PC-9 (cell line): ENCODE measurements at regions not wholly inside any gene's neighbourhood (a gene's known extent, or its start where the extent isn't known, plus 50 kb on each side); places are given as distances from the start of the nearest gene placed in this dataset.

Experiments used
- EZH2 ChIP-seq: fragments of 200-600 bp; sonication (generic); IDR thresholded peaks from 2 replicates; pipeline ENCODE4 v1.8.0; 2017; ENCODE audit warnings: antibody characterized with exemption, low read depth
- TF ChIP-seq, protein P1 (sequence below): fragments of 200-600 bp; sonication (generic); conservative IDR thresholded peaks from 2 replicates; pipeline ENCODE4 v1.6.1; 2017; ENCODE audit warnings: mixed run types, antibody characterized with exemption, mild to moderate bottlenecking, moderate library complexity

DNA sequence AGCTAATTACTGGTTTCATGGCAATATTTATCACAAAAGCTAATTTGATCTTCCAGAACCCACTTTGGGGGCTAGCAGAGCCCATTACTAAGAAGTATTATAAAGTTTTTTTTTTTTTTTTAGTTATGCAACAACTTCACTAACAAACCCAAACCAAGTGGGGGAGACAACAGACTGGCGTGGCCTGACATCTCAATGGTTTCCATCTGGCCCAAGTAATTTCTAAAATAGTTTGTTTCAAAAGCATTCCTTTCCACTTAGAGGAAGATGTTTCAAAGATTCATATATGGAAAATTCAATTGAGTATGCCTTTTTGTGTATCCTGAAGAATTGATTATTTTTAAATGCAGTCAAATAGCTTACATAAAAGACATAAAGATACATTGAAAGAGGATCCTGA, 367.1 kb downstream of the HRH4 start:
- TF ChIP-seq, protein P1, sequence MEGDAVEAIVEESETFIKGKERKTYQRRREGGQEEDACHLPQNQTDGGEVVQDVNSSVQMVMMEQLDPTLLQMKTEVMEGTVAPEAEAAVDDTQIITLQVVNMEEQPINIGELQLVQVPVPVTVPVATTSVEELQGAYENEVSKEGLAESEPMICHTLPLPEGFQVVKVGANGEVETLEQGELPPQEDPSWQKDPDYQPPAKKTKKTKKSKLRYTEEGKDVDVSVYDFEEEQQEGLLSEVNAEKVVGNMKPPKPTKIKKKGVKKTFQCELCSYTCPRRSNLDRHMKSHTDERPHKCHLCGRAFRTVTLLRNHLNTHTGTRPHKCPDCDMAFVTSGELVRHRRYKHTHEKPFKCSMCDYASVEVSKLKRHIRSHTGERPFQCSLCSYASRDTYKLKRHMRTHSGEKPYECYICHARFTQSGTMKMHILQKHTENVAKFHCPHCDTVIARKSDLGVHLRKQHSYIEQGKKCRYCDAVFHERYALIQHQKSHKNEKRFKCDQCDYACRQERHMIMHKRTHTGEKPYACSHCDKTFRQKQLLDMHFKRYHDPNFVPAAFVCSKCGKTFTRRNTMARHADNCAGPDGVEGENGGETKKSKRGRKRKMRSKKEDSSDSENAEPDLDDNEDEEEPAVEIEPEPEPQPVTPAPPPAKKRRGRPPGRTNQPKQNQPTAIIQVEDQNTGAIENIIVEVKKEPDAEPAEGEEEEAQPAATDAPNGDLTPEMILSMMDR, result no peak
- no peak for TF ChIP-seq EZH2
